HG02884 (cell line): ENCODE measurements at regions not wholly inside any gene's neighbourhood (a gene's known extent, or its start where the extent isn't known, plus 50 kb on each side); places are given as distances from the start of the nearest gene placed in this dataset.
"Not testable (repeated sequence)": the region's sequence is repeated elsewhere in the genome, so short reads cannot be mapped to it uniquely, and the experiment has no call there.

Source experiments
- ATAC-seq: cut with Tn5 transposase; IDR thresholded peaks from one replicate; pipeline ENCODE4 v1.9.1; 2021; ENCODE audit warnings: mild to moderate bottlenecking, moderate library complexity; ENCODE audit not compliant: unreplicated experiment

- ATAC-seq, result no peak
These were observed 63.1 kb downstream of the MTNR1B start for GRCh38 chr11:93032580-93032979.

GRCh38 chr11:93033093-93033492 is 63.6 kb downstream of the MTNR1B start:
- no peak for ATAC-seq

- ATAC-seq, result no peak
These were observed 64.7 kb downstream of the MTNR1B start for GRCh38 chr11:93034031-93034722.

GRCh38 chr11:93034723-93035039 is 65.2 kb downstream of the MTNR1B start:
- no peak for ATAC-seq

- ATAC-seq, result no peak
These were observed 69.1 kb downstream of the MTNR1B start for GRCh38 chr11:93038521-93038920.

- no peak for ATAC-seq
These were observed 70.2 kb downstream of the MTNR1B start for GRCh38 chr11:93039531-93040240.

GRCh38 chr11:93041682-93042081 is 72.2 kb downstream of the MTNR1B start:
- no peak for ATAC-seq

GRCh38 chr11:93043186-93043585 is 73.7 kb downstream of the MTNR1B start:
- ATAC-seq, result not testable (repeated sequence)

GRCh38 chr11:93049740-93050139 is 80.3 kb downstream of the MTNR1B start:
- no peak for ATAC-seq

- ATAC-seq, result no peak
These were observed 81.7 kb downstream of the MTNR1B start for GRCh38 chr11:93051186-93051585.

GRCh38 chr11:93053864-93054263 is 84.4 kb downstream of the MTNR1B start:
- ATAC-seq, result no peak

- no peak for ATAC-seq
These were observed 84.8 kb downstream of the MTNR1B start for GRCh38 chr11:93054279-93054678.

GRCh38 chr11:93054881-93055280 is 85.4 kb downstream of the MTNR1B start:
- peak; percentile 95 for ATAC-seq

GRCh38 chr11:93059117-93059957 is 89.9 kb downstream of the MTNR1B start:
- ATAC-seq, result no peak

GRCh38 chr11:93063086-93063485 is 93.6 kb downstream of the MTNR1B start:
- no peak for ATAC-seq

- ATAC-seq, result not testable (repeated sequence)
These were observed 95.7 kb downstream of the MTNR1B start for GRCh38 chr11:93065074-93065674.

- ATAC-seq, result no peak
These were observed 98.5 kb downstream of the MTNR1B start for GRCh38 chr11:93067881-93068390.

GRCh38 chr11:93072229-93072914 is 102.9 kb downstream of the MTNR1B start:
- ATAC-seq, result no peak

GRCh38 chr11:93073026-93073425 is 103.6 kb downstream of the MTNR1B start:
- no peak for ATAC-seq

GRCh38 chr11:93073508-93074280 is 104.2 kb downstream of the MTNR1B start:
- ATAC-seq, result no peak
